Liver (tissue), 3 donors: ENCODE measurements at regions not wholly inside any gene's neighbourhood (a gene's known extent, or its start where the extent isn't known, plus 50 kb on each side); places are given as distances from the start of the nearest gene placed in this dataset.

Experiments used
- CTCF ChIP-seq: fragments of 150-350 bp; IDR thresholded peaks from 2 replicates; pipeline ENCODE4 v1.5.1; 2017; ENCODE audit warnings: improper control_type of control experiment, low read depth, low read length; ENCODE audit not compliant: missing input control
- HNF4A ChIP-seq, 2 donors: conservative IDR thresholded peaks; 2 replicates each; pipeline ENCODE4 v1.6.1; 2016; ENCODE audit warnings: antibody characterized with exemption in 2 of 2, mild to moderate bottlenecking in 2 of 2
- TAF1 ChIP-seq: conservative IDR thresholded peaks from 2 replicates; pipeline ENCODE4 v1.6.1; 2016; ENCODE audit warnings: antibody characterized with exemption, mild to moderate bottlenecking
- donor health status: healthy.
- donor health status: healthy.

DNA sequence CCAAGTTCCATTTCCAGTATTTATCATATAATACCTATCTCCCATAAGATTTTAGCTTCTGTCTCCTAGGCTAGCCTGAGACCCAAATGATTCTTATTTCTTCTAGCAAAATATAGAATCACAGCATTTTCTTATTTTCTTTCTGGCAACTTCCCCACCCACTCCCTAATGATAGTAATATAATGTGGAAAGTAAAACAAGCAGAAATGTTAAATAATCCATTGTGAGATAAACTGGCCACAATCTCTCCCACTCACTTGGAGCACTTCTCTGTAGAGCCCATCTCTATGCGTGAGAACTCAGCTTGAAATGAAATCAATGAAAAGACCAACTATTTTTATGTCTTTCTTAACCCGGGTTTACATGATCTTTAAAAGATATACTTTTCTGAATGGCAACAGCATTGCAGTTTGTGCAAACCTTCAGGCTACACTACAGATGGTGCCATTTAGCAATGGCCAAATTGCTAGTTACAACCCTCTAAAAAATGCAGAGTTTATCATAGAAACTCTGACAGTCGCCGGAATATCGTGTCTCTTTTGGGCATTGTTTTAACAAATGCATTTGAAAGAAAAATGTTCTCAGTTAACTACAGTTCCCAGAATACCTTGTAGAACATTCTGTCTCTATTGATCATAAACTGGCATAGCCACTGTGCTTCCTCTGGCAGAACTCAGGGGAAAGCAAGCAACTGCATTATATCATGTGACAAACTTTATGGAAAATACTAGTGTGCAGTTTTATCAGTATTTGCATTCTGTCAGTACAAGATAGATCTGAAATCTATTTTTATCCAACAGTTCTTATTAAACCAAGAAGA is 1407.4 kb upstream of the ZEB2 start:
- TF ChIP-seq CTCF, result no peak
- TF ChIP-seq TAF1, result no peak
- TF ChIP-seq HNF4A (conservative IDR thresholded peaks at IDR 0.05), result no peak
